ENCODE measurements at regions not wholly inside any gene's neighbourhood (a gene's known extent, or its start where the extent isn't known, plus 50 kb on each side); places are given as distances from the start of the nearest gene placed in this dataset.

- no peak for TF ChIP-seq POLR2A (IDR thresholded peaks at IDR 0.05)
- no peak for TF ChIP-seq CTCF (IDR thresholded peaks at IDR 0.05)
These were observed 430.6 kb downstream of the BCOR start for GRCh38 chrX:39667191-39667590.

Measured in body of pancreas (tissue), 4 donors.